CD4-positive, alpha-beta T cell (primary cell): ENCODE measurements at regions not wholly inside any gene's neighbourhood (a gene's known extent, or its start where the extent isn't known, plus 50 kb on each side); places are given as distances from the start of the nearest gene placed in this dataset.

Source experiments
- ATAC-seq: fragments of 200-7000 bp; cut with Tn5 transposase; one replicate; pipeline ENCODE4 v1.10.0; 2022; ENCODE audit warnings: mild to moderate bottlenecking; ENCODE audit not compliant: poor library complexity
- CTCF ChIA-PET: fragments of 350-600 bp; sonication (Branson Sonifier 250); formaldehyde crosslinking; loops from one replicate; lab custom pipeline; 2021; ENCODE audit warnings: antibody characterized with exemption, inconsistent platforms; lab: Charles Lee
- POLR2A ChIA-PET: fragments of 350-600 bp; sonication (Branson Sonifier 250); formaldehyde crosslinking; loops from one replicate; lab custom pipeline; 2021; ENCODE audit warnings: antibody characterized with exemption, inconsistent platforms; lab: Charles Lee
- DNase-seq, 14 experiments: peaks; one replicate each; pipeline ENCODE4 v3.0.0-alpha.2; 2013 to 2020; ENCODE audit warnings: mixed read lengths in 2 of 14
- H3K27ac ChIP-seq, 2 donors: one replicate each; pipeline versions ENCODE4 v1.5.1 to v1.7.0; 2013; ENCODE audit warnings: low read length in 2 of 2, low read depth in 1 of 2, mild to moderate bottlenecking in 1 of 2
- H3K27me3 ChIP-seq, 2 experiments: 1 replicate in 1 of 2; 2 replicates in 1 of 2; pipeline versions ENCODE4 v1.6.1 to v1.7.0; 2013; ENCODE audit warnings: low read length in 2 of 2, control low read depth in 1 of 2, mild to moderate bottlenecking in 1 of 2, moderate library complexity in 1 of 2; ENCODE audit not compliant: insufficient read depth in 2 of 2, control insufficient read depth in 1 of 2
- H3K36me3 ChIP-seq: one replicate; pipeline ENCODE4 v1.6.1; 2013; ENCODE audit warnings: low read length, control low read depth; ENCODE audit not compliant: insufficient read depth
- H3K4me1 ChIP-seq: one replicate; pipeline ENCODE4 v1.6.1; 2013; ENCODE audit warnings: low read length, control low read depth; ENCODE audit not compliant: insufficient read depth
- H3K4me3 ChIP-seq: one replicate; pipeline ENCODE4 v1.5.1; 2013; ENCODE audit warnings: mild to moderate bottlenecking, low read length, moderate library complexity
- H3K9me3 ChIP-seq, 2 experiments: 1 replicate in 1 of 2; 2 replicates in 1 of 2; pipeline versions ENCODE4 v1.6.1 to v1.7.0; 2013; ENCODE audit warnings: low read length in 2 of 2, mild to moderate bottlenecking in 2 of 2, control low read depth in 1 of 2, moderate library complexity in 1 of 2; ENCODE audit not compliant: control insufficient read depth in 1 of 2, insufficient read depth in 1 of 2
- H3K27ac Mint-ChIP-seq: one replicate; pipeline ENCODE4 v1.8.0; 2020; ENCODE audit warnings: mixed read lengths
- H3K27me3 Mint-ChIP-seq: one replicate; pipeline ENCODE4 v1.8.0; 2021; ENCODE audit warnings: mixed read lengths
- H3K36me3 Mint-ChIP-seq: one replicate; pipeline ENCODE4 v1.8.0; 2021; ENCODE audit warnings: low read depth, mixed read lengths
- H3K4me1 Mint-ChIP-seq: one replicate; pipeline ENCODE4 v1.8.0; 2021; ENCODE audit warnings: low read depth, mixed read lengths
- H3K4me3 Mint-ChIP-seq: one replicate; pipeline ENCODE4 v1.8.0; 2020; ENCODE audit warnings: mild to moderate bottlenecking, mixed read lengths
- H3K9me3 Mint-ChIP-seq: one replicate; pipeline ENCODE4 v1.8.0; 2020; ENCODE audit warnings: mixed read lengths
- CTCF ChIP-seq: fragments of 200-600 bp; IDR thresholded peaks from one replicate; pipeline ENCODE4 v1.8.0; 2022; ENCODE audit warnings: antibody characterized with exemption, mild to moderate bottlenecking
- intact Hi-C, 2 experiments: fragments of 100-400 bp; cut with DNase I in 1 of 2; cut with micrococcal nuclease in 1 of 2; formaldehyde crosslinking; loops; one replicate each; pipeline versions ENCODE4 v1.15.1 to v1.9.0; 2023 to 2025; cut with DNase I, micrococcal nuclease

GRCh38 chr1:57599236-57599994 lies 175.6 kb upstream of the DAB1 start:
- no peaks in the 10 kb centered on the region for H3K9me3 ChIP-seq
- no peaks in the 10 kb centered on the region for H3K4me1 Mint-ChIP-seq
- intact Hi-C loops = no loop called here
- H3K27me3 Mint-ChIP-seq = peaks cover 22% of the 10 kb centered on the region
- ChIA-PET CTCF (no interaction called here), POLR2A (no interaction called here)
- TF ChIP-seq CTCF = no peak
- H3K36me3 Mint-ChIP-seq = no peaks in the 10 kb centered on the region
- H3K27ac ChIP-seq = no peak overlapping the region
- no peaks in the 10 kb centered on the region for H3K4me1 ChIP-seq
- H3K27ac Mint-ChIP-seq = no peak overlapping the region
- DNase-seq = no peak
- H3K4me3 ChIP-seq = no peak overlapping the region
- no peak for ATAC-seq
- H3K36me3 ChIP-seq = no peaks in the 10 kb centered on the region
- no peaks in the 10 kb centered on the region for H3K27me3 ChIP-seq
- H3K9me3 Mint-ChIP-seq = no peaks in the 10 kb centered on the region
- H3K4me3 Mint-ChIP-seq = no peak overlapping the region

GRCh38 chr1:57597036-57597435 lies 173.2 kb upstream of the DAB1 start:
- ChIA-PET CTCF (no interaction called here), POLR2A (no interaction called here)
- no peak for DNase-seq
- ATAC-seq = no peak
- intact Hi-C loops = no loop called here
- H3K36me3 ChIP-seq = no peaks in the 10 kb centered on the region
- H3K4me3 ChIP-seq = no peak overlapping the region
- H3K9me3 ChIP-seq = no peaks in the 10 kb centered on the region
- H3K36me3 Mint-ChIP-seq = no peaks in the 10 kb centered on the region
- peaks cover 11% of the 10 kb centered on the region for H3K27me3 Mint-ChIP-seq
- H3K27me3 ChIP-seq = no peaks in the 10 kb centered on the region
- no peak overlapping the region for H3K27ac ChIP-seq
- H3K4me1 Mint-ChIP-seq = no peaks in the 10 kb centered on the region
- H3K27ac Mint-ChIP-seq = no peak overlapping the region
- H3K4me3 Mint-ChIP-seq = no peak overlapping the region
- H3K9me3 Mint-ChIP-seq = no peaks in the 10 kb centered on the region
- no peaks in the 10 kb centered on the region for H3K4me1 ChIP-seq
- TF ChIP-seq CTCF = no peak

GRCh38 chr1:57594002-57594401 lies 170.1 kb upstream of the DAB1 start:
- no peaks in the 10 kb centered on the region for H3K9me3 Mint-ChIP-seq
- CTCF ChIA-PET = no interaction called here
- no peak for ATAC-seq
- no peak overlapping the region for H3K4me3 Mint-ChIP-seq
- no peaks in the 10 kb centered on the region for H3K36me3 Mint-ChIP-seq
- no peaks in the 10 kb centered on the region for H3K4me1 Mint-ChIP-seq
- H3K27me3 Mint-ChIP-seq = peaks cover 4% of the 10 kb centered on the region
- TF ChIP-seq CTCF = no peak
- Histone ChIP-seq H3K4me1 (no peaks in the 10 kb centered on the region), H3K4me3 (no peak overlapping the region), H3K9me3 (no peaks in the 10 kb centered on the region), H3K27me3 (no peaks in the 10 kb centered on the region), H3K27ac (no peak overlapping the region), H3K36me3 (no peaks in the 10 kb centered on the region)
- H3K27ac Mint-ChIP-seq = no peak overlapping the region
- DNase-seq = no peak
- POLR2A ChIA-PET = no interaction called here
- intact Hi-C loops = no loop called here
